ENCODE measurements at regions not wholly inside any gene's neighbourhood (a gene's known extent, or its start where the extent isn't known, plus 50 kb on each side); places are given as distances from the start of the nearest gene placed in this dataset.

DNA sequence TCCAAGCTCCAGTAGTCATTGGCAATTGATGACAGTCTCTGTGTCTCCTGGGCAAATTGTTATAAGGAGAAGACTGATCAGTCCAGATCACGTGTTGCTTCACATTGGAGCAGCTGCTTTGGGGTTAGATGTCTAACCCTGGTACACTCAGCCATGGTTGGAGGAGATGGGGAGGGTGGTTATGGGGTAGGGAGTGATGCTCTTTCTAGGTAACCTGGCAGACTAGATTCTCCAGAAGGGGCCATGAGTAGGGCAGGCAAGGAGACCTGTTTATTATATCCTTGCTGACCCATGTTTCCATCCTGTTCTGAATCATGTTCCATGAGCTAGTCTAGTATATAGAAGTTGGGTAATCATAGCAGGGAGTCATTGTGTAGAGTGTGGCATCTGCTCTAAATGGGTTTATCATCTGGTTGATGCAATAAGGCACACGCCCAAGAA, 50.8 kb upstream of the BACH2 start:
- TF ChIP-seq POLR2A (IDR thresholded peaks at IDR 0.05; ENCODE audit: low read length) = no peak
- no peak for TF ChIP-seq GATA1 (IDR thresholded peaks at IDR 0.05; ENCODE audit: low read depth, low read length)

All from erythroblast (primary cell).